ENCODE measurements at regions not wholly inside any gene's neighbourhood (a gene's known extent, or its start where the extent isn't known, plus 50 kb on each side); places are given as distances from the start of the nearest gene placed in this dataset.

DNA sequence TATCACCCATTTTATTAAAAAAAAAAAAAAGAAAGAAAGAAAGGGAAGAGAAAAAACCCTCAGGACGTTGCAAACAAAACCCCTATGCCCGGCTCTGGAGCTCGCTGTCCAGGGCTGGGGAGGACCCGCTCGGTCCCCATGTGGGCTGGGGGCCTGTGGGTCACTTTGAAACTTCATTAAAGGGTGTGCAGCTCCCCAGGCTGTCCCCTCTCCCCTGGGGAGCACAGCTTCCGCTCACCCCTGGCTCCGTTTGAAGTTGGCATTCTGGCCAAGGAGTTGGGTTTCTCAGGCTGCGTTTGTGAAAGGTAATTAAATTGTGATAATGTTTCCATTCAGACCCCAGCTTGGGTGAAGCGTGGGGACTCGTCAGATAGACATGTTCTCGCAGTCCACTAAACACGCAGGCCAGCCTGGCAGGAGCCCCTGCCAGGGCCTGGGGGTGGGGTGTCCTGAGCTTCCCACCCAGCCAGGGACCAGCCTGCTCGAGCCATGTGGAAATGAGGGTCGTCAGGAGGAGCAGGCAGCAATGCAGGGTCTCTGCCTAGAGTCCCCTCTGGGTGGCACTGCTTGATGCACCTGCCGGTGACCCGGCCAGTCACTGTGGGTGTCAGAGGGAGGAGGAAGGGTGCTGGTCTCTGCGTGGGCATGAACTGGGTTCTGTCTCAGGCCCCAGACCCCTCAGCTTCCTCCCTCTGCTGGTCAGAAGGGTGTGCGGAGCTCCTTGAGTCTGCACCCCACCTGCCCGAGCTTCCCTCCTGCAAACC is 166.2 kb downstream of the INHBB start:
- TF ChIP-seq, protein P1, sequence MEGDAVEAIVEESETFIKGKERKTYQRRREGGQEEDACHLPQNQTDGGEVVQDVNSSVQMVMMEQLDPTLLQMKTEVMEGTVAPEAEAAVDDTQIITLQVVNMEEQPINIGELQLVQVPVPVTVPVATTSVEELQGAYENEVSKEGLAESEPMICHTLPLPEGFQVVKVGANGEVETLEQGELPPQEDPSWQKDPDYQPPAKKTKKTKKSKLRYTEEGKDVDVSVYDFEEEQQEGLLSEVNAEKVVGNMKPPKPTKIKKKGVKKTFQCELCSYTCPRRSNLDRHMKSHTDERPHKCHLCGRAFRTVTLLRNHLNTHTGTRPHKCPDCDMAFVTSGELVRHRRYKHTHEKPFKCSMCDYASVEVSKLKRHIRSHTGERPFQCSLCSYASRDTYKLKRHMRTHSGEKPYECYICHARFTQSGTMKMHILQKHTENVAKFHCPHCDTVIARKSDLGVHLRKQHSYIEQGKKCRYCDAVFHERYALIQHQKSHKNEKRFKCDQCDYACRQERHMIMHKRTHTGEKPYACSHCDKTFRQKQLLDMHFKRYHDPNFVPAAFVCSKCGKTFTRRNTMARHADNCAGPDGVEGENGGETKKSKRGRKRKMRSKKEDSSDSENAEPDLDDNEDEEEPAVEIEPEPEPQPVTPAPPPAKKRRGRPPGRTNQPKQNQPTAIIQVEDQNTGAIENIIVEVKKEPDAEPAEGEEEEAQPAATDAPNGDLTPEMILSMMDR (IDR thresholded peaks at IDR 0.05) = no peak
- TF ChIP-seq POLR2A (IDR thresholded peaks at IDR 0.05) = no peak
